Loucy (cell line): ENCODE measurements at regions not wholly inside any gene's neighbourhood (a gene's known extent, or its start where the extent isn't known, plus 50 kb on each side); places are given as distances from the start of the nearest gene placed in this dataset.

Experiments
- EZH2phosphoT487 ChIP-seq: fragments of 200-600 bp; IDR thresholded peaks from 2 replicates; pipeline ENCODE4 v1.6.1; 2018; ENCODE audit warnings: antibody characterized with exemption, mild to moderate bottlenecking, moderate library complexity, borderline replicate concordance
- TF ChIP-seq, protein P1 (sequence below): fragments of 200-600 bp; sonication (generic); conservative IDR thresholded peaks from 2 replicates; pipeline ENCODE4 v1.5.1; 2014; ENCODE audit warnings: mild to moderate bottlenecking, antibody characterized with exemption, low read length

DNA sequence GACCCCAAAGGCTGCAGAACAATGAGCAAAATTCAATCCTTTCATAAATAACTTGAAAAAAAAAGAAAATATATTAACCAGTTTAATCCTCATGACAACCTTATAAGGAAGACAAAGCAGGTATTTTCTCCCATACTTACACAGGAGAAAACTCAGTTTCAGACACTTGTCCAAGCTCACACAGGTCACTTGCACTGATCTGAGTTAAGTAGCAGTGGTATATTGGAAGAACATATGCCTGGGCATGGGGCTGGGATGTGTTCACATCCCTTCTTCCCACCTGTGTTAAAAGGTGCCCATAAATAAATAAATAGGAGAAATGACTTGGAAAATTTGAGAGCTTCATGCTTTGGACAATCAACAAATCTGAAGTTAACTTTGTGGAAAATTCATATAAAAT lies 63.5 kb upstream of the SELENOP start:
- TF ChIP-seq, protein P1, sequence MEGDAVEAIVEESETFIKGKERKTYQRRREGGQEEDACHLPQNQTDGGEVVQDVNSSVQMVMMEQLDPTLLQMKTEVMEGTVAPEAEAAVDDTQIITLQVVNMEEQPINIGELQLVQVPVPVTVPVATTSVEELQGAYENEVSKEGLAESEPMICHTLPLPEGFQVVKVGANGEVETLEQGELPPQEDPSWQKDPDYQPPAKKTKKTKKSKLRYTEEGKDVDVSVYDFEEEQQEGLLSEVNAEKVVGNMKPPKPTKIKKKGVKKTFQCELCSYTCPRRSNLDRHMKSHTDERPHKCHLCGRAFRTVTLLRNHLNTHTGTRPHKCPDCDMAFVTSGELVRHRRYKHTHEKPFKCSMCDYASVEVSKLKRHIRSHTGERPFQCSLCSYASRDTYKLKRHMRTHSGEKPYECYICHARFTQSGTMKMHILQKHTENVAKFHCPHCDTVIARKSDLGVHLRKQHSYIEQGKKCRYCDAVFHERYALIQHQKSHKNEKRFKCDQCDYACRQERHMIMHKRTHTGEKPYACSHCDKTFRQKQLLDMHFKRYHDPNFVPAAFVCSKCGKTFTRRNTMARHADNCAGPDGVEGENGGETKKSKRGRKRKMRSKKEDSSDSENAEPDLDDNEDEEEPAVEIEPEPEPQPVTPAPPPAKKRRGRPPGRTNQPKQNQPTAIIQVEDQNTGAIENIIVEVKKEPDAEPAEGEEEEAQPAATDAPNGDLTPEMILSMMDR = no peak
- no peak for TF ChIP-seq EZH2phosphoT487
